ENCODE measurements at regions not wholly inside any gene's neighbourhood (a gene's known extent, or its start where the extent isn't known, plus 50 kb on each side); places are given as distances from the start of the nearest gene placed in this dataset.

DNA sequence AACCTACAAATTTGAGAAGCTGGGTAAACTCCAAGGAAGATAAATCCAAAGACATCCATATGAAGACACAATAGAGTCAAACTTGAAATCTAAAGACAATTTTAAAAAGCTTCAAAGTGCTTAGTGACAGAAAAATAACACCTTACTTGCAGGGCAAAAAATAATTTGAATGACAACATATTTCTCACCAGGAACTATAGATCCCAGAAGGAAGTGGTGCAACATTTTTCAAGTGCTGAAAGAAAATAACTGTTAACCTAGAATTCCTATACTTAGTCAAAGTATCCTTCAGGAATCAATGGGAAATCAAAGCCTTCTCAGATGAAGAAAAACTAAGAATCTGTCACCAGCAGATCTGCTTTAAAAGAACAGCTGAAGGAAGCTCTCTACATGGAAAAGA, 184.4 kb downstream of the HLX start:
- no peaks in the 10 kb centered on the region for H3K9me3 ChIP-seq
- H3K36me3 ChIP-seq, result no peaks in the 10 kb centered on the region
- H3K27me3 ChIP-seq, result no peaks in the 10 kb centered on the region
- no peak overlapping the region for H3K4me3 ChIP-seq
- no peak for DNase-seq
- no peaks in the 10 kb centered on the region for H3K4me1 ChIP-seq (ENCODE audit: insufficient read depth)
- intact Hi-C loops (cut with DNase I), result no loop called here
- no peak overlapping the region for H3K27ac ChIP-seq
- TF ChIP-seq CTCF (IDR thresholded peaks at IDR 0.05) (no peak), EP300 (IDR thresholded peaks at IDR 0.05) (no peak), POLR2A (IDR thresholded peaks at IDR 0.05) (no peak)

DNA sequence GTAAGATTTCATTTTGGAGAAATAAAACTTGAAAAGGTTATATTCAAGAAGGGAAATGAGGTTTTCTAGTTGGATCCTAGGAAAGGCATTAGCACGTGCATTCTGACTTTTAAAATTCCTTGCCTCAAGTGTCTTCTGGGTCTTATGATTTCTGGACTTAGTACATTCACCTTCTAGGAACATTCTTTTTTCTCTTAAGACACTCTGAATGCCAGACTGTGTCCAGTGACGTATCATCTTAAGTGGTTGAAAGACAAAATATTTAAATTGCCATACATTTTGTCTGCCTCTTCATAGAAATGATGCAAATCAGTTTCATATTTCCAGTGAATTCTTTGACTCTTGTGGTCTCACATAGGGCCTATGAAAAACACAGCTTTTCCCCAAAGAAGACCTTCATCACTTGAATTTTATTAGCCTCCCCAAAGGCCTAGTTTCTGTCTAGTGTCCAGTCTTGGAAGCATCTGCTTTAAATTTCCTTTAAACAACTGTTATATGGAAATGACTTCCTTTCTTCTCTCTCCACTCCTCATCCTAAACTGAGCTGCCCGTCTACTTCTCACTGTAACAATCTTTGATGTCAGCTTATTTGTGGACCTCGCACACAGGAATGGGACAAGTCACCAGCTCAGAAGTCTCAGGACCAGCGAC, 187.2 kb downstream of the HLX start:
- H3K27me3 ChIP-seq, result no peaks in the 10 kb centered on the region
- H3K9me3 ChIP-seq, result no peaks in the 10 kb centered on the region
- DNase-seq, result no peak
- TF ChIP-seq CTCF (IDR thresholded peaks at IDR 0.05), result no peak
- TF ChIP-seq EP300 (IDR thresholded peaks at IDR 0.05), result no peak
- no peak for TF ChIP-seq POLR2A (IDR thresholded peaks at IDR 0.05)
- H3K27ac ChIP-seq, result no peak overlapping the region
- no peak overlapping the region for H3K4me3 ChIP-seq
- intact Hi-C loops (cut with DNase I), result no loop called here
- H3K36me3 ChIP-seq, result no peaks in the 10 kb centered on the region
- WGBS, 3 donors, result 69 to 87% (median 75%) methylated on average over 5 of the region's 5 CpGs
- H3K4me1 ChIP-seq (ENCODE audit: insufficient read depth), result no peaks in the 10 kb centered on the region

- Histone ChIP-seq H3K4me1 (ENCODE audit: insufficient read depth) (no peaks in the 10 kb centered on the region), H3K4me3 (no peak overlapping the region), H3K27ac (no peak overlapping the region), H3K27me3 (no peaks in the 10 kb centered on the region), H3K9me3 (no peaks in the 10 kb centered on the region), H3K36me3 (no peaks in the 10 kb centered on the region)
- intact Hi-C loops (cut with DNase I), result no loop called here
- no peak for DNase-seq
- WGBS, 3 donors, result 42 to 55% (median 45%) methylated on average over 2 of the region's 2 CpGs
- TF ChIP-seq POLR2A (IDR thresholded peaks at IDR 0.05), result no peak
- TF ChIP-seq CTCF (IDR thresholded peaks at IDR 0.05), result no peak
- no peak for TF ChIP-seq EP300 (IDR thresholded peaks at IDR 0.05)
Observed at GRCh38 chr1:221067721-221068120, 188.5 kb downstream of the HLX start.

- DNase-seq, result no peak
- no peaks in the 10 kb centered on the region for H3K4me1 ChIP-seq (ENCODE audit: insufficient read depth)
- H3K27ac ChIP-seq, result no peak overlapping the region
- WGBS, 3 donors, result 77 to 81% (median 81%) methylated on average over 5 of the region's 5 CpGs
- H3K36me3 ChIP-seq, result no peaks in the 10 kb centered on the region
- H3K4me3 ChIP-seq, result no peak overlapping the region
- intact Hi-C loops (cut with DNase I), result no loop called here
- TF ChIP-seq EP300 (IDR thresholded peaks at IDR 0.05) (no peak), POLR2A (IDR thresholded peaks at IDR 0.05) (no peak), CTCF (IDR thresholded peaks at IDR 0.05) (no peak)
- no peaks in the 10 kb centered on the region for H3K9me3 ChIP-seq
- no peaks in the 10 kb centered on the region for H3K27me3 ChIP-seq
Observed at GRCh38 chr1:221069178-221069903, 190.1 kb downstream of the HLX start.
